H9 (cell line): ENCODE measurements at regions not wholly inside any gene's neighbourhood (a gene's known extent, or its start where the extent isn't known, plus 50 kb on each side); places are given as distances from the start of the nearest gene placed in this dataset.

ENCODE experiments used
- DNase-seq: peaks from one replicate; pipeline ENCODE4 v3.0.0-alpha.2; 2017
- H2AFZ ChIP-seq: one replicate; pipeline ENCODE4 v1.6.1; 2013; ENCODE audit warnings: mild to moderate bottlenecking, low read length, control low read depth, moderate library complexity
- H2AK5ac ChIP-seq: 2 replicates; pipeline ENCODE4 v1.6.1; 2013; ENCODE audit warnings: low read length, control low read depth, mixed read lengths; ENCODE audit not compliant: insufficient read length
- H2BK120ac ChIP-seq: one replicate; pipeline ENCODE4 v1.6.1; 2013; ENCODE audit warnings: low read depth, mild to moderate bottlenecking, low read length, control low read depth, inconsistent platforms; ENCODE audit not compliant: poor library complexity, severe bottlenecking
- H2BK12ac ChIP-seq: 2 replicates; pipeline ENCODE4 v1.6.1; 2013; ENCODE audit warnings: low read length, control low read depth, mixed read lengths, low read depth; ENCODE audit not compliant: insufficient read length
- H2BK15ac ChIP-seq: 2 replicates; pipeline ENCODE4 v1.6.1; 2013; ENCODE audit warnings: low read depth, low read length, control low read depth
- H2BK20ac ChIP-seq: one replicate; pipeline ENCODE4 v1.6.1; 2013; ENCODE audit warnings: low read depth, mild to moderate bottlenecking, low read length, control low read depth, inconsistent platforms; ENCODE audit not compliant: poor library complexity, severe bottlenecking
- H2BK5ac ChIP-seq: 2 replicates; pipeline ENCODE4 v1.6.1; 2013; ENCODE audit warnings: low read length, control low read depth, mixed read lengths; ENCODE audit not compliant: insufficient read length
- H3K14ac ChIP-seq: 2 replicates; pipeline ENCODE4 v1.6.1; 2013; ENCODE audit warnings: low read length, control low read depth; ENCODE audit not compliant: insufficient read depth
- H3K18ac ChIP-seq: 2 replicates; pipeline ENCODE4 v1.6.1; 2013; ENCODE audit warnings: low read depth, mild to moderate bottlenecking, mixed read lengths, low read length, control low read depth; ENCODE audit not compliant: insufficient read length
- H3K23ac ChIP-seq: 2 replicates; pipeline ENCODE4 v1.6.1; 2013; ENCODE audit warnings: low read length, control low read depth, mixed read lengths, low read depth; ENCODE audit not compliant: insufficient read length
- H3K23me2 ChIP-seq: 2 replicates; pipeline ENCODE4 v1.6.1; 2013; ENCODE audit warnings: low read depth, mild to moderate bottlenecking, mixed read lengths, low read length, control low read depth; ENCODE audit not compliant: insufficient read length, poor library complexity, severe bottlenecking
- H3K27ac ChIP-seq: 2 replicates; pipeline ENCODE4 v1.5.1; 2013; ENCODE audit warnings: low read length, control low read depth, mixed read lengths, low read depth; ENCODE audit not compliant: insufficient read length
- H3K27me3 ChIP-seq: 2 replicates; pipeline ENCODE4 v1.6.1; 2013; ENCODE audit warnings: low read length, control low read depth, inconsistent platforms; ENCODE audit not compliant: insufficient read depth
- H3K4ac ChIP-seq: 2 replicates; pipeline ENCODE4 v1.6.1; 2013; ENCODE audit warnings: low read depth, mild to moderate bottlenecking, control low read depth, inconsistent platforms, low read length, moderate library complexity
- H3K4me1 ChIP-seq: 2 replicates; pipeline ENCODE4 v1.6.1; 2013; ENCODE audit warnings: low read length, control low read depth, inconsistent platforms; ENCODE audit not compliant: insufficient read depth
- H3K4me2 ChIP-seq: 2 replicates; pipeline ENCODE4 v1.6.1; 2013; ENCODE audit warnings: low read length, control low read depth, mixed read lengths; ENCODE audit not compliant: insufficient read length, insufficient read depth
- H3K56ac ChIP-seq: 2 replicates; pipeline ENCODE4 v1.6.1; 2013; ENCODE audit warnings: low read depth, mild to moderate bottlenecking, mixed read lengths, low read length, control low read depth; ENCODE audit not compliant: insufficient read length
- H3K79me1 ChIP-seq: 2 replicates; pipeline ENCODE4 v1.6.1; 2013; ENCODE audit warnings: low read depth, mild to moderate bottlenecking, moderate library complexity, low read length, control low read depth, inconsistent platforms; ENCODE audit not compliant: insufficient read depth, poor library complexity, severe bottlenecking
- H3K79me2 ChIP-seq: 2 replicates; pipeline ENCODE4 v1.6.1; 2013; ENCODE audit warnings: low read length, control low read depth, inconsistent platforms; ENCODE audit not compliant: insufficient read depth
- H3K9ac ChIP-seq: 2 replicates; pipeline ENCODE4 v1.6.1; 2013; ENCODE audit warnings: low read length, control low read depth, mixed read lengths; ENCODE audit not compliant: insufficient read length; ENCODE audit errors: extremely low read depth
- H3K9me3 ChIP-seq: one replicate; pipeline ENCODE4 v1.6.1; 2013; ENCODE audit warnings: low read depth, low read length, inconsistent platforms; ENCODE audit not compliant: control insufficient read depth
- H3T11ph ChIP-seq: one replicate; pipeline ENCODE4 v1.6.1; 2013; ENCODE audit warnings: mild to moderate bottlenecking, low read length, control low read depth, inconsistent platforms
- H4K20me1 ChIP-seq: one replicate; pipeline ENCODE4 v1.6.1; 2013; ENCODE audit not compliant: control insufficient read depth, insufficient read length, insufficient read depth
- H4K5ac ChIP-seq: 2 replicates; pipeline ENCODE4 v1.6.1; 2013; ENCODE audit warnings: low read depth, mild to moderate bottlenecking, mixed read lengths, low read length, control low read depth; ENCODE audit not compliant: insufficient read length
- H4K8ac ChIP-seq: replicated peaks from 2 replicates; pipeline ENCODE4 v1.6.1; 2013; ENCODE audit warnings: low read length, control low read depth, mixed read lengths, low read depth; ENCODE audit not compliant: insufficient read length
- H4K91ac ChIP-seq: 2 replicates; pipeline ENCODE4 v1.6.1; 2013; ENCODE audit warnings: low read depth, mild to moderate bottlenecking, moderate library complexity, mixed read lengths, low read length, control low read depth; ENCODE audit not compliant: insufficient read length
- H3K27ac Mint-ChIP-seq, 3 experiments: 2 replicates in 2 of 3; 3 replicates in 1 of 3; pipeline ENCODE4 v1.8.0; 2020 to 2021; ENCODE audit warnings: mixed read lengths in 3 of 3, mild to moderate bottlenecking in 1 of 3, moderate library complexity in 1 of 3
- H3K27me3 Mint-ChIP-seq: 2 replicates; pipeline ENCODE4 v1.8.0; 2021; ENCODE audit warnings: low read depth, mild to moderate bottlenecking, moderate library complexity, mixed read lengths
- H3K36me3 Mint-ChIP-seq, 3 experiments: 2 replicates in 2 of 3; 3 replicates in 1 of 3; pipeline ENCODE4 v1.8.0; 2020 to 2021; ENCODE audit warnings: low read depth in 3 of 3, mixed read lengths in 3 of 3; ENCODE audit not compliant: insufficient read depth in 1 of 3
- H3K4me1 Mint-ChIP-seq, 2 experiments: 2 replicates each; pipeline ENCODE4 v1.8.0; 2020; ENCODE audit warnings: mixed read lengths in 2 of 2
- H3K4me3 Mint-ChIP-seq, 2 experiments: 2 replicates in 1 of 2; 3 replicates in 1 of 2; pipeline ENCODE4 v1.8.0; 2020 to 2021; ENCODE audit warnings: mild to moderate bottlenecking in 2 of 2, mixed read lengths in 2 of 2, moderate library complexity in 1 of 2
- H3K9me3 Mint-ChIP-seq, 2 experiments: 2 replicates in 1 of 2; 3 replicates in 1 of 2; pipeline ENCODE4 v1.8.0; 2020; ENCODE audit warnings: mild to moderate bottlenecking in 2 of 2, mixed read lengths in 2 of 2, moderate library complexity in 1 of 2
- CTCF ChIP-seq: fragments of 200-600 bp; sonication (generic); conservative IDR thresholded peaks from 3 replicates; pipeline ENCODE4 v1.8.0; 2021; ENCODE audit warnings: antibody characterized with exemption, mild to moderate bottlenecking
- WGBS: extraction: QIAGEN DNeasy Blood & Tissue Kit; methylation state at CpG from one replicate; pipeline ENCODE4 v1.1.7; 2013; ENCODE audit warnings: missing lambda C conversion rate, low lambda C conversion rate, mixed read lengths; ENCODE audit not compliant: insufficient read length; ENCODE audit errors: extremely low coverage; 5-methylcytosine and 5-hydroxymethylcytosine counted together

GRCh38 chr1:209051570-209051969, 531.9 kb upstream of the CAMK1G start:
- Mint-ChIP-seq H3K4me1 (peaks cover 0 to 6% of the 10 kb centered on the region in 2 experiments; a peak in 3 of 4 replicates), H3K27ac (no peak overlapping the region; a peak in 1 of 7 replicates), H3K4me3 (no peak overlapping the region), H3K36me3 (peaks cover 0 to 2% (median 0%) of the 10 kb centered on the region in 3 experiments; a peak in 1 of 7 replicates), H3K27me3 (peaks cover 77% of the 10 kb centered on the region), H3K9me3 (peaks cover 0 to 16% of the 10 kb centered on the region in 2 experiments; a peak in 3 of 5 replicates)
- Histone ChIP-seq H3K14ac (no peak overlapping the region), H3K79me2 (no peaks in the 10 kb centered on the region), H4K5ac (no peak overlapping the region), H4K8ac (no peak overlapping the region), H3K4ac (no peak overlapping the region), H3K23ac (no peak overlapping the region), H3K27ac (no peak overlapping the region), H3K18ac (no peak overlapping the region), H3K9ac (no peak overlapping the region), H3K23me2 (no peaks in the 10 kb centered on the region), H3K56ac (no peak overlapping the region), H3K27me3 (peaks cover 3% of the 10 kb centered on the region; the same call in 1 of the 2 replicates), H2BK15ac (no peak overlapping the region), H3K4me2 (no peak overlapping the region), H2BK120ac (no peak overlapping the region), H3T11ph (no peak overlapping the region), H2AK5ac (no peak overlapping the region), H3K9me3 (no peaks in the 10 kb centered on the region), H3K4me1 (no peaks in the 10 kb centered on the region), H2BK12ac (no peak overlapping the region), H3K79me1 (no peaks in the 10 kb centered on the region), H2AFZ (no peak overlapping the region), H2BK5ac (no peak overlapping the region), H4K91ac (no peak overlapping the region), H4K20me1 (no peaks in the 10 kb centered on the region), H2BK20ac (no peak overlapping the region)
- WGBS, result no CpG with 5 or more reads among the region's 4 CpGs
- TF ChIP-seq CTCF, result no peak
- no peak for DNase-seq
